LNCaP clone FGC (cell line): ENCODE measurements at regions not wholly inside any gene's neighbourhood (a gene's known extent, or its start where the extent isn't known, plus 50 kb on each side); places are given as distances from the start of the nearest gene placed in this dataset.
A peak's percentile ranks its signal among the peaks of the same experiment; 100 is the strongest.

Experiments used
- DNase-seq: peaks from one replicate; pipeline ENCODE4 v3.0.0-alpha.2; 2011; ENCODE audit warnings: low read depth
- H3K4me3 ChIP-seq: 2 replicates; pipeline ENCODE4 v1.5.1; 2011; ENCODE audit warnings: mild to moderate bottlenecking, low read depth, low read length, control low read depth
- TF ChIP-seq, protein P1 (sequence below): IDR thresholded peaks from 2 replicates; pipeline ENCODE4 v1.5.1; 2012; ENCODE audit warnings: mild to moderate bottlenecking; ENCODE audit not compliant: control insufficient read depth, insufficient read depth; ENCODE audit errors: extremely low read depth

DNA sequence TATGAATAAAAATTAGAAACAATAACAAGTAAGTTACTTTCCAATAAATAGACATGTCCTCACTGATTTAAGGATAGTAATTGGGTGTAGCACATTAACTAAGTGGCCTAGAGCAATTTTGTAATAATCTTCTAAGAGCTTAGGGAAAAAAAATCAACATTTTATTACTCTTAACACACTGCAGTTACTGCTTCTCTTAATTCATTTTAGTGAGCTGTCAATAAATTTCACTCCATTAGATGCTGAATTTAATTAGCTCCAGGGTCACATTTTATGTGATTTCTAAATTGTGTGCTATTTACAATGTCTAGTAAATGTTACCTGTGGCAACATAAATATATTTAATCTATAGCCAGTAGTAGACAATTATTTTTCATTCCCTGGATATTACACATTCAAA is 612.0 kb downstream of the C4orf33 start:
- TF ChIP-seq, protein P1, sequence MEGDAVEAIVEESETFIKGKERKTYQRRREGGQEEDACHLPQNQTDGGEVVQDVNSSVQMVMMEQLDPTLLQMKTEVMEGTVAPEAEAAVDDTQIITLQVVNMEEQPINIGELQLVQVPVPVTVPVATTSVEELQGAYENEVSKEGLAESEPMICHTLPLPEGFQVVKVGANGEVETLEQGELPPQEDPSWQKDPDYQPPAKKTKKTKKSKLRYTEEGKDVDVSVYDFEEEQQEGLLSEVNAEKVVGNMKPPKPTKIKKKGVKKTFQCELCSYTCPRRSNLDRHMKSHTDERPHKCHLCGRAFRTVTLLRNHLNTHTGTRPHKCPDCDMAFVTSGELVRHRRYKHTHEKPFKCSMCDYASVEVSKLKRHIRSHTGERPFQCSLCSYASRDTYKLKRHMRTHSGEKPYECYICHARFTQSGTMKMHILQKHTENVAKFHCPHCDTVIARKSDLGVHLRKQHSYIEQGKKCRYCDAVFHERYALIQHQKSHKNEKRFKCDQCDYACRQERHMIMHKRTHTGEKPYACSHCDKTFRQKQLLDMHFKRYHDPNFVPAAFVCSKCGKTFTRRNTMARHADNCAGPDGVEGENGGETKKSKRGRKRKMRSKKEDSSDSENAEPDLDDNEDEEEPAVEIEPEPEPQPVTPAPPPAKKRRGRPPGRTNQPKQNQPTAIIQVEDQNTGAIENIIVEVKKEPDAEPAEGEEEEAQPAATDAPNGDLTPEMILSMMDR = no peak
- no peak overlapping the region for H3K4me3 ChIP-seq
- DNase-seq = no peak

DNA sequence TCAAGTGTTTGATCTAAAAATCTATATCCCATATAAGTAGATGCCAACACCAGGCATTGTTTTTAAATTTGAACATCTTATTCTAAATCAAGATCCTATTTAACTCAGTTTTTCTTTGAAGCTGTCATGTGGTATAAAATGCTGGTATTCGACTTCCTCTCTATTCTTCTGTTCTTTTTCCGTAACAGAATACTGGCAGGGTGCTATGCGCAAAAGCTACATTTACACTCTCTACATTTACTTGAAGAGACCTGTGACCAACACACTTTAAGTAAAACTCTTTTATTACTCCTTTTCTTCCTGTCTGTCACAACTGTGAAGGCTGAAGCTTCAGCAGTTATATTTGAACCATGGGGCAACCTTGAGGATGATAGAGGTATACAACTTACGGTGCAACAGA is 612.8 kb downstream of the C4orf33 start:
- no peak overlapping the region for H3K4me3 ChIP-seq
- DNase-seq = no peak
- TF ChIP-seq, protein P1 = no peak

DNA sequence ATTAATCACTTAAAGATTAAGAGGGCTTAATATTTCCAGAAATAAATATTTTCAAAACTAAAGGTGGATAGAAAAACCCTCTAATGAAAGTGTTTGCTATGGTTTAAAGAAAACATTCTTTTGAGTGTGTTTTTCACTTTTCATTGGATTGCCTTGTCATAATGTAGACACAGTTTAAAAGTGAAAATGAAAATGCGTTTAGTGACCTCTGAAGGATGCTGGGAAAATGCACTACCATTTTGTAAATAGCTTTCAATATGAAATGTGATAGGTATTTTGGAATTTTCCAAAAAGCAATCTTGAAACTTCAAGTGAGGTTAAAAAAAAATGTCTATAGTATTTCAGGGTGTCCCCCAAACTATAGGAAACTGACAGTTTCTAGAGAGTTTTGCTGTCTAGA is 642.2 kb downstream of the C4orf33 start:
- DNase-seq = no peak
- H3K4me3 ChIP-seq = no peak overlapping the region
- TF ChIP-seq, protein P1 = no peak

DNA sequence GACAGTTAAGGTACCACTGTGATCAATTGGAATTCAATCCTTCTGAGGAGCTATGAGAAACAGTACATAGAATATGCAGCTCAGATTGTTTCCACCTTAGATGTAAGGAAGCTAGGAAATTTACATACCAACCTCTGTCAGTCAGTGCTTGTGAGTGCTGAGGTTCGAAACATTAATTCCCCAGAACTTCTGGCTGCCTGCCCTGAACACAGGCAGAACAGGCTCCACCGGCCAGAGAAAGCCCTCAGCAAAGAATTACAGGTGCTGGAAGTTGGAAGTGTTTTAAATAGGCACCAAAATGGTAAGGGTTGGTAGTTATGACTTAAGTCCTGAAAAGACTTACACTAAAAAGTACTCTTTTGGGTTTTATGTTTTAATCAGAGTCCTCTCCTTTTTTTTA is 651.8 kb downstream of the C4orf33 start:
- no peak overlapping the region for H3K4me3 ChIP-seq
- DNase-seq = peak; percentile 82
- TF ChIP-seq, protein P1 = no peak

DNA sequence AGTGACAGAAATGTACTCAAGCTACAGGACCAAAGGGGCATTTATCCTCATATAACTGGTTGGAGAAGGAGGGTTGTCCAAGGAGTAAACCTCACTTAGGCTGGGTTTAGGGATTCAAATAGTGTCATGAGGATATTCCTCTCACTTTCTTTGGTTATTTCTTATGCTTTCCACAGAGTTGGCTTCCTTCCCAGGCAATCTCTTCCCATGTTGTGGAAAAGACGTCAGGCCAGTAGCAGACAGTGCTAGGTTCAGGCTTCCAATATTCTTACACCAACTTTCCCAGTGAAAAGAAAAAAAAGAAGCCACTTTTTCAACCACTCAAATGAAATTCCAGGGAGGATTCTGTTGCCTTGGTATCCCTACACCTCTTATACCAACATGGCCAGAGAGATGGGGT is 653.0 kb downstream of the C4orf33 start:
- no peak for DNase-seq
- H3K4me3 ChIP-seq = no peak overlapping the region
- TF ChIP-seq, protein P1 = no peak

DNA sequence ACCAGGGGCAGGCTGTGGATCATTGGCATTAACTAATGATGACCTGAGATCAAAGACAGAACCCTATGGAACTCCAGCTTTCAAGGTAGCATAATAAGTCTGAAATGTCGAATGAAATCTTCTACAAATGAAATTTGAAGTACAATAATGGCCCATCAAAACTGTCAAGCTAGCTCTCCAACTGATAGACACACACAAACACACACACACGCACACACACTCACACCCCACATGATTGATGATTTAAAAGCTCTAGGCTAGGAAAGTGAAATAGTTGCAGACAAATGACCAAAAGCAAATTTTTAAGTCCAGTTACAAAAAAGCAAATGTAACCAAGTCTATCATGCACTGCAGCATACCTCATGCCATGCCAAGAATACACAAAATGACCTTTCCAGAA is 655.7 kb downstream of the C4orf33 start:
- no peak overlapping the region for H3K4me3 ChIP-seq
- TF ChIP-seq, protein P1 = no peak
- no peak for DNase-seq

DNA sequence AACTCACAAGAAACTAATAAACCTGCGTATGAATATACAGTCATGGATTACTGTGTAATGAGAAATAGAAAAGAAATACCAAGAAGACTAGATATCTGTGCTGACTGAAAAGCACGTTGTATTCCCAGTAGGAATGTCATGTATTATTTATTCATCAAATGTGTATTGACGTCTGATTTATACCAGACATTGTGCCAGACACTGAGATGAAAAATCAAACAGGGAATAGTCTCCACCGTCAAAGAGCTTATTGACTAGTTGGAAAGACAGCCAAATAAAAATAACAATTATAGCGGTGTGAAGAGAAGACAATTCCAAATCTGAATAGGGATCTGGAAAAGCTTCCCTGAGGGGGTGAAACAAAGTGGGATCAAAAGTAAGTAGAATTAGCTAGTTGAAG is 687.6 kb downstream of the C4orf33 start:
- H3K4me3 ChIP-seq = no peak overlapping the region
- DNase-seq = no peak
- TF ChIP-seq, protein P1 = no peak
